Uterus (tissue), 3 donors: ENCODE measurements at regions not wholly inside any gene's neighbourhood (a gene's known extent, or its start where the extent isn't known, plus 50 kb on each side); places are given as distances from the start of the nearest gene placed in this dataset.
"Not testable (repeated sequence)": the region's sequence is repeated elsewhere in the genome, so short reads cannot be mapped to it uniquely, and the experiment has no call there.

Source experiments
- DNase-seq, 2 donors: peaks; one replicate each; pipeline ENCODE4 v3.0.0-alpha.2; 2019 to 2020
- H3K27ac ChIP-seq, 2 donors: fragments of 200-600 bp; sonication (generic); 1 replicate in 1 of 2; 2 replicates in 1 of 2; pipeline ENCODE4 v1.5.1; 2016 to 2018
- H3K27me3 ChIP-seq, 2 donors: fragments of 200-600 bp; sonication (generic); one replicate each; pipeline ENCODE4 v1.5.1; 2018 to 2019; ENCODE audit warnings: control low read depth in 1 of 2
- H3K36me3 ChIP-seq, 2 donors: fragments of 200-600 bp; sonication (generic); one replicate each; pipeline ENCODE4 v1.5.1; 2019; ENCODE audit warnings: control low read depth in 1 of 2
- H3K4me1 ChIP-seq, 2 donors: fragments of 200-600 bp; sonication (generic); one replicate each; pipeline ENCODE4 v1.5.1; 2018 to 2019; ENCODE audit warnings: control low read depth in 1 of 2
- H3K4me3 ChIP-seq, 2 donors: fragments of 200-600 bp; sonication (generic); 1 replicate in 1 of 2; 2 replicates in 1 of 2; pipeline ENCODE4 v1.5.1; 2018 to 2019; ENCODE audit warnings: mild to moderate bottlenecking in 1 of 2
- H3K9me3 ChIP-seq, 2 donors: fragments of 200-600 bp; sonication (generic); one replicate each; pipeline ENCODE4 v1.5.1; 2019; ENCODE audit warnings: control low read depth in 1 of 2
- CTCF ChIP-seq, 4 experiments: fragments of 200-600 bp in 2 of 4; fragments of 450-650 bp in 2 of 4; sonication (generic) in 2 of 4; IDR thresholded peaks; one replicate each; pipeline ENCODE4 v1.5.1; 2016 to 2019; ENCODE audit warnings: antibody characterized with exemption in 4 of 4, mild to moderate bottlenecking in 2 of 4, moderate library complexity in 1 of 4
- POLR2A ChIP-seq, 2 donors: fragments of 450-650 bp; IDR thresholded peaks; one replicate each; pipeline ENCODE4 v1.6.1; 2016; ENCODE audit warnings: antibody characterized with exemption in 2 of 2, mild to moderate bottlenecking in 1 of 2, moderate library complexity in 1 of 2
- intact Hi-C: fragments of 100-400 bp; cut with DNase I; formaldehyde crosslinking; loops from one replicate; pipeline ENCODE4 v1.15.1; 2023; ENCODE audit warnings: low total_unique reads
- donor health status: DM: yes; HTN: yes; CAD: no.

GRCh38 chr18:68397241-68398035 lies 317.5 kb downstream of the TMX3 start:
- Histone ChIP-seq H3K9me3 (no peaks in the 10 kb centered on the region), H3K27ac (no peak overlapping the region), H3K27me3 (no peaks in the 10 kb centered on the region), H3K4me3 (no peak overlapping the region), H3K4me1 (no peaks in the 10 kb centered on the region), H3K36me3 (no peaks in the 10 kb centered on the region)
- intact Hi-C loops = no loop called here
- TF ChIP-seq POLR2A (IDR thresholded peaks at IDR 0.05) (no peak), CTCF (IDR thresholded peaks at IDR 0.05) (no peak)
- DNase-seq = no peak

- no peak for DNase-seq
- intact Hi-C loops = no loop called here
- TF ChIP-seq CTCF (IDR thresholded peaks at IDR 0.05) = no peak
- TF ChIP-seq POLR2A (IDR thresholded peaks at IDR 0.05) = no peak
- Histone ChIP-seq H3K27me3 (no peaks in the 10 kb centered on the region), H3K9me3 (no peaks in the 10 kb centered on the region), H3K27ac (no peak overlapping the region), H3K4me3 (no peak overlapping the region), H3K36me3 (no peaks in the 10 kb centered on the region), H3K4me1 (no peaks in the 10 kb centered on the region)
Measured at GRCh38 chr18:68394705-68395104, 320.2 kb downstream of the TMX3 start.

DNA sequence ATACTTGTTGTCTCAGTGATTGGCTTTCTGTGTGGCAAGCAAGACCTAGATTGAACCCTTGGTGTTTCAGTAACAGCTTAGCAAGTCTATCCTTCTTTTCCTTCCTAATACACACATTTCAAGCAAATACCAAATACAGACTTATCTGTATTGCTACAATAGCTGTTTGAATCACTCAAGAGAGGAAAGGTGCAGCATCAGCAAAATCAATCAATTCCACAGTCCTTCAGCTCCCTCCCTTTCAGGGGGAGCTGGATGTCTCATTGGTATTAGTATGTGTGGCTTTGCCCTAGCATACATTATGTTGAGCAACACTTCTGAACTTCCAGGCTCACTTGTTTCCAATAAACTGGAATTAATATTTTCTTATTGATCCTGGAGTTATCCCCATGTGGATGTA lies 323.1 kb downstream of the TMX3 start:
- H3K4me1 ChIP-seq = no peaks in the 10 kb centered on the region
- no peak overlapping the region for H3K4me3 ChIP-seq
- H3K27ac ChIP-seq = no peak overlapping the region
- no peak for TF ChIP-seq CTCF (IDR thresholded peaks at IDR 0.05)
- TF ChIP-seq POLR2A (IDR thresholded peaks at IDR 0.05) = no peak
- no peaks in the 10 kb centered on the region for H3K27me3 ChIP-seq
- intact Hi-C loops = no loop called here
- no peak for DNase-seq
- H3K9me3 ChIP-seq = no peaks in the 10 kb centered on the region
- no peaks in the 10 kb centered on the region for H3K36me3 ChIP-seq

DNA sequence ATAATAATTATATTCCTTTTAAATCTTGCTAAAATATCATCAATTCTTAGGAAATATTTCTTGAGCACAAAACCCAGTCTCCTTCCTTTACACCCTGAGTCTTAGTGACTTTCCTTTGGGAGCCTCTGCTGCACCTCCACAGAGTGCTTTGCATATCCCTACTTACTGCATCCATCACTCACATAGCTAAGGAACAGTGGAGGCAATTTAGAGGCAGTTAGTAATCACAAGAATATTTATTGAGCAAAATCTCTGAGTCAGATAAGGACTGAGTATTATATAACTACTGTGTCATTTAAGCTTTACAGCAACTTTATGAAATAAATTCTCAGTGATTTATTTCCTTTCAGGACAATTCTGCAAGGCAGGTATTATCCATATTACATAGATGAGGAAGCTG lies 327.7 kb downstream of the TMX3 start:
- no peak for TF ChIP-seq CTCF (IDR thresholded peaks at IDR 0.05)
- no peak for DNase-seq
- no peaks in the 10 kb centered on the region for H3K4me1 ChIP-seq

DNA sequence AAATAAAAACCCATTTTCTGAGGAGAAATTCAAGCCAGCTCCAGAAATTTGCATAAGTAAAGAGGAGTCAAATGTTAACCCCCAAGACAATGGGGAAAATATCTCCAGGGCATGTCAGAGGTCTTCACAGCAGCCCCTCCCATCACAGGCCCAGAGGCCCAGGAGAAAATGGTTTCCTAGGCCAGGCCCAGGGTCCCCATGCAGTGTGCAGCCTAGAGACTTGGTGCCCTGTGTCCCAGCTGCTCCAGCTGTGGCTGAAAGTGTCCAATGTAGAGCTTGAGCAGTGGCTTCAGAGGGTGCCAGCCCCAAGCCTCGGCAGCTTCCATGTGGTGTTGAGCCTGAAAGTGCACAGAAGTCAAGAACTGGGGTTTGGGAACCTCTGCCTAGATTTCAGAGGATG lies 330.9 kb downstream of the TMX3 start:
- H3K9me3 ChIP-seq, intact Hi-C loops, H3K27me3 ChIP-seq, H3K4me3 ChIP-seq, H3K27ac ChIP-seq, DNase-seq, H3K4me1 ChIP-seq, H3K36me3 ChIP-seq: not testable (repeated sequence)

More for the DNA sequence above, 327.7 kb downstream of the TMX3 start:
- no peaks in the 10 kb centered on the region for H3K36me3 ChIP-seq
- no peaks in the 10 kb centered on the region for H3K27me3 ChIP-seq
- intact Hi-C loops = no loop called here
- H3K27ac ChIP-seq = no peak overlapping the region
- H3K4me3 ChIP-seq = no peak overlapping the region
- H3K9me3 ChIP-seq = no peaks in the 10 kb centered on the region

- no peak overlapping the region for H3K27ac ChIP-seq
- DNase-seq = no peak
- H3K27me3 ChIP-seq = no peaks in the 10 kb centered on the region
- H3K9me3 ChIP-seq = no peaks in the 10 kb centered on the region
- no peak overlapping the region for H3K4me3 ChIP-seq
- no peaks in the 10 kb centered on the region for H3K36me3 ChIP-seq
- H3K4me1 ChIP-seq = no peaks in the 10 kb centered on the region
- TF ChIP-seq CTCF (IDR thresholded peaks at IDR 0.05) = no peak
- no peak for TF ChIP-seq POLR2A (IDR thresholded peaks at IDR 0.05)
- intact Hi-C loops = no loop called here
Measured at GRCh38 chr18:68376926-68377325, 338.0 kb downstream of the TMX3 start.
